ENCODE measurements at regions not wholly inside any gene's neighbourhood (a gene's known extent, or its start where the extent isn't known, plus 50 kb on each side); places are given as distances from the start of the nearest gene placed in this dataset.

- Histone ChIP-seq H3K4me3 (ENCODE audit: low read depth, low read length) (no peak overlapping the region), H3K4me1 (ENCODE audit: control insufficient read depth, insufficient read depth, low read length, unreplicated experiment) (no peaks in the 10 kb centered on the region), H3K36me3 (ENCODE audit: insufficient read depth, low read length) (no peaks in the 10 kb centered on the region)
Observed at GRCh38 chr15:99921101-99921500, 187.9 kb upstream of the LYSMD4 start.

GRCh38 chr15:99918072-99918471 is 184.8 kb upstream of the LYSMD4 start:
- no peak overlapping the region for H3K27ac ChIP-seq (ENCODE audit: low read depth, low read length)
- H3K27me3 ChIP-seq (ENCODE audit: insufficient read depth, low read length) = peaks cover 54% of the 10 kb centered on the region
- H3K36me3 ChIP-seq (ENCODE audit: insufficient read depth, low read length) = no peaks in the 10 kb centered on the region
- H3K4me1 ChIP-seq (ENCODE audit: control insufficient read depth, insufficient read depth, low read length, unreplicated experiment) = no peaks in the 10 kb centered on the region
- H3K79me2 ChIP-seq (ENCODE audit: control insufficient read depth, insufficient read depth, low read length, unreplicated experiment) = no peaks in the 10 kb centered on the region
- H2AFZ ChIP-seq (ENCODE audit: low read length, unreplicated experiment) = no peak overlapping the region
- no peak overlapping the region for H3K4me3 ChIP-seq (ENCODE audit: low read depth, low read length)

More at GRCh38 chr15:99921101-99921500, 187.9 kb upstream of the LYSMD4 start:
- peaks cover 64% of the 10 kb centered on the region for H3K27me3 ChIP-seq (ENCODE audit: insufficient read depth, low read length)
- H3K79me2 ChIP-seq (ENCODE audit: control insufficient read depth, insufficient read depth, low read length, unreplicated experiment) = no peaks in the 10 kb centered on the region
- H2AFZ ChIP-seq (ENCODE audit: low read length, unreplicated experiment) = no peak overlapping the region
- no peak overlapping the region for H3K27ac ChIP-seq (ENCODE audit: low read depth, low read length)

GRCh38 chr15:99917252-99917651 is 184.0 kb upstream of the LYSMD4 start:
- Histone ChIP-seq H3K4me3 (ENCODE audit: low read depth, low read length) (no peak overlapping the region), H2AFZ (ENCODE audit: low read length, unreplicated experiment) (no peak overlapping the region), H3K4me1 (ENCODE audit: control insufficient read depth, insufficient read depth, low read length, unreplicated experiment) (no peaks in the 10 kb centered on the region), H3K27me3 (ENCODE audit: insufficient read depth, low read length) (peaks cover 45% of the 10 kb centered on the region), H3K79me2 (ENCODE audit: control insufficient read depth, insufficient read depth, low read length, unreplicated experiment) (no peaks in the 10 kb centered on the region), H3K27ac (ENCODE audit: low read depth, low read length) (no peak overlapping the region), H3K36me3 (ENCODE audit: insufficient read depth, low read length) (no peaks in the 10 kb centered on the region)

GRCh38 chr15:99916668-99917223 is 183.5 kb upstream of the LYSMD4 start:
- Histone ChIP-seq H3K27ac (ENCODE audit: low read depth, low read length) (no peak overlapping the region), H3K4me1 (ENCODE audit: control insufficient read depth, insufficient read depth, low read length, unreplicated experiment) (no peaks in the 10 kb centered on the region), H2AFZ (ENCODE audit: low read length, unreplicated experiment) (no peak overlapping the region), H3K79me2 (ENCODE audit: control insufficient read depth, insufficient read depth, low read length, unreplicated experiment) (no peaks in the 10 kb centered on the region), H3K4me3 (ENCODE audit: low read depth, low read length) (no peak overlapping the region), H3K36me3 (ENCODE audit: insufficient read depth, low read length) (no peaks in the 10 kb centered on the region), H3K27me3 (ENCODE audit: insufficient read depth, low read length) (peaks cover 40% of the 10 kb centered on the region)

- Histone ChIP-seq H3K79me2 (ENCODE audit: control insufficient read depth, insufficient read depth, low read length, unreplicated experiment) (no peaks in the 10 kb centered on the region), H2AFZ (ENCODE audit: low read length, unreplicated experiment) (no peak overlapping the region), H3K36me3 (ENCODE audit: insufficient read depth, low read length) (no peaks in the 10 kb centered on the region), H3K27me3 (ENCODE audit: insufficient read depth, low read length) (peaks cover 22% of the 10 kb centered on the region), H3K4me3 (ENCODE audit: low read depth, low read length) (no peak overlapping the region), H3K27ac (ENCODE audit: low read depth, low read length) (no peak overlapping the region), H3K4me1 (ENCODE audit: control insufficient read depth, insufficient read depth, low read length, unreplicated experiment) (no peaks in the 10 kb centered on the region)
Observed at GRCh38 chr15:99914723-99915122, 181.5 kb upstream of the LYSMD4 start.

- Histone ChIP-seq H3K79me2 (ENCODE audit: control insufficient read depth, insufficient read depth, low read length, unreplicated experiment) (no peaks in the 10 kb centered on the region), H3K4me1 (ENCODE audit: control insufficient read depth, insufficient read depth, low read length, unreplicated experiment) (no peaks in the 10 kb centered on the region), H3K27ac (ENCODE audit: low read depth, low read length) (no peak overlapping the region), H3K4me3 (ENCODE audit: low read depth, low read length) (no peak overlapping the region), H3K36me3 (ENCODE audit: insufficient read depth, low read length) (no peaks in the 10 kb centered on the region), H2AFZ (ENCODE audit: low read length, unreplicated experiment) (no peak overlapping the region), H3K27me3 (ENCODE audit: insufficient read depth, low read length) (no peaks in the 10 kb centered on the region)
Observed at GRCh38 chr15:99911816-99912215, 178.6 kb upstream of the LYSMD4 start.

- no peak overlapping the region for H3K4me3 ChIP-seq (ENCODE audit: low read depth, low read length)
- no peaks in the 10 kb centered on the region for H3K27me3 ChIP-seq (ENCODE audit: insufficient read depth, low read length)
- no peak overlapping the region for H3K27ac ChIP-seq (ENCODE audit: low read depth, low read length)
- no peak overlapping the region for H2AFZ ChIP-seq (ENCODE audit: low read length, unreplicated experiment)
- no peaks in the 10 kb centered on the region for H3K36me3 ChIP-seq (ENCODE audit: insufficient read depth, low read length)
- no peaks in the 10 kb centered on the region for H3K79me2 ChIP-seq (ENCODE audit: control insufficient read depth, insufficient read depth, low read length, unreplicated experiment)
- no peaks in the 10 kb centered on the region for H3K4me1 ChIP-seq (ENCODE audit: control insufficient read depth, insufficient read depth, low read length, unreplicated experiment)
Observed at GRCh38 chr15:99909592-99910295, 176.5 kb upstream of the LYSMD4 start.

- no peak overlapping the region for H2AFZ ChIP-seq (ENCODE audit: low read length, unreplicated experiment)
- no peak overlapping the region for H3K4me3 ChIP-seq (ENCODE audit: low read depth, low read length)
Observed at GRCh38 chr15:99907698-99908097, 174.5 kb upstream of the LYSMD4 start.

GRCh38 chr15:99906793-99907192 is 173.6 kb upstream of the LYSMD4 start:
- Histone ChIP-seq H3K4me1 (ENCODE audit: control insufficient read depth, insufficient read depth, low read length, unreplicated experiment) (no peaks in the 10 kb centered on the region), H3K36me3 (ENCODE audit: insufficient read depth, low read length) (no peaks in the 10 kb centered on the region)

More at GRCh38 chr15:99907698-99908097, 174.5 kb upstream of the LYSMD4 start:
- Histone ChIP-seq H3K27ac (ENCODE audit: low read depth, low read length) (no peak overlapping the region), H3K79me2 (ENCODE audit: control insufficient read depth, insufficient read depth, low read length, unreplicated experiment) (no peaks in the 10 kb centered on the region), H3K27me3 (ENCODE audit: insufficient read depth, low read length) (no peaks in the 10 kb centered on the region), H3K36me3 (ENCODE audit: insufficient read depth, low read length) (no peaks in the 10 kb centered on the region), H3K4me1 (ENCODE audit: control insufficient read depth, insufficient read depth, low read length, unreplicated experiment) (no peaks in the 10 kb centered on the region)

GRCh38 chr15:99906311-99906710 is 173.1 kb upstream of the LYSMD4 start:
- H2AFZ ChIP-seq (ENCODE audit: low read length, unreplicated experiment) = no peak overlapping the region
- no peak overlapping the region for H3K27ac ChIP-seq (ENCODE audit: low read depth, low read length)
- no peaks in the 10 kb centered on the region for H3K27me3 ChIP-seq (ENCODE audit: insufficient read depth, low read length)
- H3K36me3 ChIP-seq (ENCODE audit: insufficient read depth, low read length) = no peaks in the 10 kb centered on the region
- H3K4me3 ChIP-seq (ENCODE audit: low read depth, low read length) = no peak overlapping the region
- H3K4me1 ChIP-seq (ENCODE audit: control insufficient read depth, insufficient read depth, low read length, unreplicated experiment) = no peaks in the 10 kb centered on the region
- no peaks in the 10 kb centered on the region for H3K79me2 ChIP-seq (ENCODE audit: control insufficient read depth, insufficient read depth, low read length, unreplicated experiment)

More at GRCh38 chr15:99906793-99907192, 173.6 kb upstream of the LYSMD4 start:
- Histone ChIP-seq H3K4me3 (ENCODE audit: low read depth, low read length) (no peak overlapping the region), H3K79me2 (ENCODE audit: control insufficient read depth, insufficient read depth, low read length, unreplicated experiment) (no peaks in the 10 kb centered on the region), H2AFZ (ENCODE audit: low read length, unreplicated experiment) (no peak overlapping the region), H3K27ac (ENCODE audit: low read depth, low read length) (no peak overlapping the region), H3K27me3 (ENCODE audit: insufficient read depth, low read length) (no peaks in the 10 kb centered on the region)

- no peaks in the 10 kb centered on the region for H3K4me1 ChIP-seq (ENCODE audit: control insufficient read depth, insufficient read depth, low read length, unreplicated experiment)
Observed at GRCh38 chr15:99902248-99902928, 169.2 kb upstream of the LYSMD4 start.

More at GRCh38 chr15:99902248-99902928, 169.2 kb upstream of the LYSMD4 start:
- Histone ChIP-seq H3K27me3 (ENCODE audit: insufficient read depth, low read length) (no peaks in the 10 kb centered on the region), H3K36me3 (ENCODE audit: insufficient read depth, low read length) (no peaks in the 10 kb centered on the region), H3K4me3 (ENCODE audit: low read depth, low read length) (no peak overlapping the region), H3K27ac (ENCODE audit: low read depth, low read length) (no peak overlapping the region), H3K79me2 (ENCODE audit: control insufficient read depth, insufficient read depth, low read length, unreplicated experiment) (no peaks in the 10 kb centered on the region), H2AFZ (ENCODE audit: low read length, unreplicated experiment) (no peak overlapping the region)
